Esophagus muscularis mucosa (tissue), 4 donors: ENCODE measurements at regions not wholly inside any gene's neighbourhood (a gene's known extent, or its start where the extent isn't known, plus 50 kb on each side); places are given as distances from the start of the nearest gene placed in this dataset.
A peak's percentile ranks its signal among the peaks of the same experiment; 100 is the strongest.

Source experiments
- DNase-seq: peaks from one replicate; pipeline ENCODE4 v3.0.0-alpha.2; 2017; ENCODE audit errors: extremely low spot score
- H3K27ac ChIP-seq, 4 donors: fragments of 200-600 bp; sonication (generic); replicated peaks in 1 of 4; 1 replicate in 3 of 4; 2 replicates in 1 of 4; pipeline ENCODE4 v1.5.1; 2016 to 2019; ENCODE audit warnings: mild to moderate bottlenecking in 1 of 4
- H3K27me3 ChIP-seq, 4 donors: fragments of 200-600 bp; sonication (generic); one replicate each; pipeline versions ENCODE4 v1.5.1 to v1.6.0; 2016 to 2019
- H3K36me3 ChIP-seq, 4 donors: fragments of 200-600 bp; sonication (generic); one replicate each; pipeline ENCODE4 v1.5.1; 2016 to 2019
- H3K4me1 ChIP-seq, 4 donors: fragments of 200-600 bp; sonication (generic); one replicate each; pipeline ENCODE4 v1.5.1; 2016 to 2019
- H3K4me3 ChIP-seq, 4 donors: fragments of 200-600 bp; sonication (generic); 1 replicate in 2 of 4; 2 replicates in 2 of 4; pipeline ENCODE4 v1.5.1; 2016 to 2019; ENCODE audit warnings: mild to moderate bottlenecking in 4 of 4, moderate library complexity in 1 of 4
- H3K9me3 ChIP-seq, 4 donors: fragments of 200-600 bp; sonication (generic); 1 replicate in 3 of 4; 2 replicates in 1 of 4; pipeline ENCODE4 v1.5.1; 2016 to 2019
- CTCF ChIP-seq, 3 experiments: fragments of 200-600 bp in 2 of 3; fragments of 450-650 bp in 1 of 3; sonication (generic) in 2 of 3; IDR thresholded peaks; one replicate each; pipeline ENCODE4 v1.5.1; 2017 to 2019; ENCODE audit warnings: antibody characterized with exemption in 3 of 3, mild to moderate bottlenecking in 2 of 3, moderate library complexity in 1 of 3
- EP300 ChIP-seq: sonication (generic); formaldehyde crosslinking; IDR thresholded peaks from one replicate; pipeline ENCODE4 v1.6.1; 2017; ENCODE audit warnings: antibody characterized with exemption
- POLR2A ChIP-seq: fragments of 450-650 bp; IDR thresholded peaks from one replicate; pipeline ENCODE4 v1.6.1; 2017; ENCODE audit warnings: antibody characterized with exemption, moderate library complexity, mild to moderate bottlenecking, low read depth
- POLR2AphosphoS5 ChIP-seq, 2 donors: sonication (generic); formaldehyde crosslinking; IDR thresholded peaks; one replicate each; pipeline ENCODE4 v1.6.1; 2017; ENCODE audit warnings: antibody characterized with exemption in 2 of 2
- WGBS: methylation state at CpG from one replicate; pipeline ENCODE4 v1.1.5; 2018; 5-methylcytosine and 5-hydroxymethylcytosine counted together
- intact Hi-C: fragments of 100-400 bp; cut with DNase I; formaldehyde crosslinking; loops from one replicate; pipeline ENCODE4 v1.15.1; 2023

DNA sequence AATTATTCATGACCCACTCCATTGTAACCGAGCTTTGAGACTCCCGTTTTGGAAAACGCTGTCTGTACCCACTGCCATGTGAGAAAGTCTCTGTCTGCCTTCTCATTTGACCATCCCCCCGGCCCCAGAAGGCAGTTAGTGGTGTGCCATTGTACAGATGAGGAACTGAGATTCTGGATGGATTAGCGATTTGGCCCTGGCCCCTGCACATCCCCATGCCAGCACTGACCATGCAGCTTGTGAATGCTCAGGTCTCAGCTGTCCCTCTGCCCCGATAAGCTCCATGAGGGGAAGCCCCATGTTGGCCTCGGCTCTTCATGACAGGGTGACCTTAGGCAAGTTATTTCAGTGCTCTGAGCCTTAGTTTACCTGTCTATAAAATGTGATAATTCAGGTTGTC lies 153.0 kb upstream of the SMAD3 start:
- Histone ChIP-seq H3K4me1 (peaks cover 6 to 39% (median 32%) of the 10 kb centered on the region in 4 donors), H3K27me3 (no peaks in the 10 kb centered on the region), H3K36me3 (no peaks in the 10 kb centered on the region), H3K9me3 (no peaks in the 10 kb centered on the region), H3K27ac (no peak overlapping the region), H3K4me3 (no peak overlapping the region)
- intact Hi-C loops: no loop called here
- WGBS: 92% methylated on average over 7 of the region's 7 CpGs
- no peak for TF ChIP-seq POLR2A
- no peak for TF ChIP-seq POLR2AphosphoS5 (IDR thresholded peaks at IDR 0.05)
- no peak for TF ChIP-seq CTCF (IDR thresholded peaks at IDR 0.05)
- TF ChIP-seq EP300: no peak
- DNase-seq: no peak

DNA sequence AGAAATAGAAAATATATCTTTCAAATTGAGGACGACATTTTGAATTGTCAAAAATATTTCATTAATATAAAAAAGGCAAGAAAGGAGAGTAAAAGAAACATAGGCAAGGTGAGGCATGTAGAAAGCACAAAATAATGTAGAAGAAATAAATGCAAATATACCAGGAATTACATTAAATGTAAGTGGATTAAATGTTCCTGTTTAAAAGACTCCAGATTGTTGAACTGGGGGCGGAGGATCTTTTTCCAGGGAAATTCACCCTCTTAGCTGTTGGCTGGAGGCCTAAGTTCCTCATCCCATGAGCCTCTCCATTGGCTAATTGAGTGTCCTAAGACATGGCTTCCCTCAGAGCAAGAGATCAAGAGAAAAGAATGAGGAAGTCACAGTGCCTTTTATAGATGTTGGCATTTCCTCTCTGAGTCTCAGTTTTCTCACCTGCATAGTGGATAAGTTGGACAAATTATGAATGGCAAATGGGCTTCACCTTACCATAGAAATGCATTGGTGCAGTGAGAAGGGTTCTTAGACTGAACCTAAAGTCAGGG lies 147.4 kb upstream of the SMAD3 start:
- H3K9me3 ChIP-seq: peaks cover 0 to 11% (median 5%) of the 10 kb centered on the region in 4 donors
- H3K27ac ChIP-seq: no peak overlapping the region
- intact Hi-C loops: no loop called here
- 93% methylated on average over 2 of the region's 2 CpGs for WGBS
- TF ChIP-seq POLR2A (no peak), EP300 (no peak), CTCF (IDR thresholded peaks at IDR 0.05) (no peak), POLR2AphosphoS5 (IDR thresholded peaks at IDR 0.05) (no peak)
- H3K36me3 ChIP-seq: no peaks in the 10 kb centered on the region
- H3K4me1 ChIP-seq: peaks cover 13 to 24% (median 21%) of the 10 kb centered on the region in 4 donors
- no peak for DNase-seq
- no peak overlapping the region for H3K4me3 ChIP-seq
- no peaks in the 10 kb centered on the region for H3K27me3 ChIP-seq

GRCh38 chr15:66919421-66919820 lies 146.0 kb upstream of the SMAD3 start:
- H3K27me3 ChIP-seq: no peaks in the 10 kb centered on the region
- whole genome bisulfite sequencing: 33% methylated on average over 8 of the region's 8 CpGs
- intact Hi-C loops: no loop called here
- no peak overlapping the region for H3K4me3 ChIP-seq
- H3K27ac ChIP-seq: peak overlapping the region; percentile 6 to 61 (median 44)
- H3K9me3 ChIP-seq: peaks cover 0 to 14% (median 5%) of the 10 kb centered on the region in 4 donors
- H3K36me3 ChIP-seq: no peaks in the 10 kb centered on the region
- no peak for DNase-seq
- TF ChIP-seq POLR2AphosphoS5 (IDR thresholded peaks at IDR 0.05) (peak in 1 of 2 donors; percentile 9), CTCF (IDR thresholded peaks at IDR 0.05) (no peak)
- H3K4me1 ChIP-seq: peaks cover 13 to 24% (median 21%) of the 10 kb centered on the region in 4 donors

DNA sequence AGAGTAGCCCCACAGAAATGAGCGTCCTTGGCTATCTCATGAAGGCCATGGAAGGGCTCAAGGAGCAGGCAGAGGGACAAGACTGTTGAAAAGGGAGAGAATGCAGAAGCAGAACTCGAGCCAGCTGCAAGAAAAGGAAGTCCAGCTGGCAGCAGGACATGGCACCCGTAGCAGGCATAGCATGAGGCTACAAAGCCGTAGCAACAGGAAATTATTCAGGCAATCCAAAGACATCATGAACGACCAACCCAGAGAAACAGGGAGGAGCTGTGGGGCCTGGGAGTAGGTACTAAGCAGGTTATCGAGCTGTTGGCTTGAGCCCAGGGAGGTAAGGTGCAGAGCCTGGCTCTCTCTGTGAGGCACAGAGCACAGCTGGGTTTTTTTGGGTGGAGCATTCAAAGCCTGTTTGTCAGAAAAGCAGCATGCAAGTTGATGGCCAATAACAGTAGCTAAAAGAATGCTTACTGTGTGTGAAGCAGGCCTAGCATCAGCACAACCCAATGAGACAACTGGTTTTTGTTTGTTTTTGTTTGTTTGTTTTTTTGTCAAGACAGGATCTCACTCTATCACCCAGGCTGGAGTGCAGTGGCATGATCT lies 144.0 kb upstream of the SMAD3 start:
- TF ChIP-seq EP300: no peak
- no peak for TF ChIP-seq CTCF (IDR thresholded peaks at IDR 0.05)
- no peak for TF ChIP-seq POLR2AphosphoS5 (IDR thresholded peaks at IDR 0.05)
- TF ChIP-seq POLR2A: no peak
- 57% methylated on average over 6 of the region's 6 CpGs for WGBS

GRCh38 chr15:66922608-66923007 lies 142.8 kb upstream of the SMAD3 start:
- peaks cover 0 to 14% (median 5%) of the 10 kb centered on the region in 4 donors for H3K9me3 ChIP-seq
- DNase-seq: no peak
- no peaks in the 10 kb centered on the region for H3K27me3 ChIP-seq
- peaks cover 13 to 27% (median 24%) of the 10 kb centered on the region in 4 donors for H3K4me1 ChIP-seq
- H3K27ac ChIP-seq: no peak overlapping the region
- WGBS: 55% methylated on average over 3 of the region's 3 CpGs
- intact Hi-C loops: no loop called here
- no peak for TF ChIP-seq CTCF (IDR thresholded peaks at IDR 0.05)
- H3K4me3 ChIP-seq: no peak overlapping the region
- H3K36me3 ChIP-seq: no peaks in the 10 kb centered on the region

More for the DNA sequence above, 144.0 kb upstream of the SMAD3 start:
- no peaks in the 10 kb centered on the region for H3K36me3 ChIP-seq
- peaks cover 0 to 14% (median 5%) of the 10 kb centered on the region in 4 donors for H3K9me3 ChIP-seq
- H3K4me1 ChIP-seq: peaks cover 13 to 24% (median 21%) of the 10 kb centered on the region in 4 donors
- intact Hi-C loops: no loop called here
- DNase-seq: no peak
- no peak overlapping the region for H3K4me3 ChIP-seq
- no peak overlapping the region for H3K27ac ChIP-seq
- no peaks in the 10 kb centered on the region for H3K27me3 ChIP-seq
